ENCODE measurements at regions not wholly inside any gene's neighbourhood (a gene's known extent, or its start where the extent isn't known, plus 50 kb on each side); places are given as distances from the start of the nearest gene placed in this dataset.

GRCh38 chr3:167958141-167958540 lies 137.6 kb downstream of the GOLIM4 start:
- TF ChIP-seq, protein P1, sequence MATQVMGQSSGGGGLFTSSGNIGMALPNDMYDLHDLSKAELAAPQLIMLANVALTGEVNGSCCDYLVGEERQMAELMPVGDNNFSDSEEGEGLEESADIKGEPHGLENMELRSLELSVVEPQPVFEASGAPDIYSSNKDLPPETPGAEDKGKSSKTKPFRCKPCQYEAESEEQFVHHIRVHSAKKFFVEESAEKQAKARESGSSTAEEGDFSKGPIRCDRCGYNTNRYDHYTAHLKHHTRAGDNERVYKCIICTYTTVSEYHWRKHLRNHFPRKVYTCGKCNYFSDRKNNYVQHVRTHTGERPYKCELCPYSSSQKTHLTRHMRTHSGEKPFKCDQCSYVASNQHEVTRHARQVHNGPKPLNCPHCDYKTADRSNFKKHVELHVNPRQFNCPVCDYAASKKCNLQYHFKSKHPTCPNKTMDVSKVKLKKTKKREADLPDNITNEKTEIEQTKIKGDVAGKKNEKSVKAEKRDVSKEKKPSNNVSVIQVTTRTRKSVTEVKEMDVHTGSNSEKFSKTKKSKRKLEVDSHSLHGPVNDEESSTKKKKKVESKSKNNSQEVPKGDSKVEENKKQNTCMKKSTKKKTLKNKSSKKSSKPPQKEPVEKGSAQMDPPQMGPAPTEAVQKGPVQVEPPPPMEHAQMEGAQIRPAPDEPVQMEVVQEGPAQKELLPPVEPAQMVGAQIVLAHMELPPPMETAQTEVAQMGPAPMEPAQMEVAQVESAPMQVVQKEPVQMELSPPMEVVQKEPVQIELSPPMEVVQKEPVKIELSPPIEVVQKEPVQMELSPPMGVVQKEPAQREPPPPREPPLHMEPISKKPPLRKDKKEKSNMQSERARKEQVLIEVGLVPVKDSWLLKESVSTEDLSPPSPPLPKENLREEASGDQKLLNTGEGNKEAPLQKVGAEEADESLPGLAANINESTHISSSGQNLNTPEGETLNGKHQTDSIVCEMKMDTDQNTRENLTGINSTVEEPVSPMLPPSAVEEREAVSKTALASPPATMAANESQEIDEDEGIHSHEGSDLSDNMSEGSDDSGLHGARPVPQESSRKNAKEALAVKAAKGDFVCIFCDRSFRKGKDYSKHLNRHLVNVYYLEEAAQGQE (IDR thresholded peaks at IDR 0.05; ENCODE audit: insufficient replicate concordance, low read depth) = no peak
- TF ChIP-seq SPI1 (IDR thresholded peaks at IDR 0.05; ENCODE audit: borderline replicate concordance, low read depth) (no peak), GABPA (IDR thresholded peaks at IDR 0.05; ENCODE audit: low read depth) (no peak), CTCF (IDR thresholded peaks at IDR 0.05; ENCODE audit: insufficient read depth, low read length) (no peak), POLR2AphosphoS5 (IDR thresholded peaks at IDR 0.05; ENCODE audit: low read depth) (no peak)
- no peak for DNase-seq (ENCODE audit: low read depth in 1 of 2, low spot score in 1 of 2)
- no peaks in the 10 kb centered on the region for H3K27me3 ChIP-seq (ENCODE audit: insufficient read depth, poor library complexity, severe bottlenecking)

GRCh38 chr3:167952969-167953368 lies 142.8 kb downstream of the GOLIM4 start:
- Histone ChIP-seq H3K27ac (replicated peaks) (no peak overlapping the region), H3K27me3 (ENCODE audit: insufficient read depth, poor library complexity, severe bottlenecking) (no peaks in the 10 kb centered on the region), H3K4me3 (replicated peaks; ENCODE audit: insufficient read depth, low read length) (no peak overlapping the region)
- no peak for DNase-seq (ENCODE audit: low read depth in 1 of 2, low spot score in 1 of 2)
- TF ChIP-seq GABPA (IDR thresholded peaks at IDR 0.05; ENCODE audit: low read depth) = no peak
- TF ChIP-seq CTCF (IDR thresholded peaks at IDR 0.05; ENCODE audit: insufficient read depth, low read length) = no peak
- TF ChIP-seq SPI1 (IDR thresholded peaks at IDR 0.05; ENCODE audit: borderline replicate concordance, low read depth) = no peak
- no peak for TF ChIP-seq POLR2AphosphoS5 (IDR thresholded peaks at IDR 0.05; ENCODE audit: low read depth)
- TF ChIP-seq, protein P1 (IDR thresholded peaks at IDR 0.05; ENCODE audit: insufficient replicate concordance, low read depth) = no peak

More at GRCh38 chr3:167958141-167958540, 137.6 kb downstream of the GOLIM4 start:
- Histone ChIP-seq H3K27ac (replicated peaks) (no peak overlapping the region), H3K4me3 (replicated peaks; ENCODE audit: insufficient read depth, low read length) (no peak overlapping the region)

DNA sequence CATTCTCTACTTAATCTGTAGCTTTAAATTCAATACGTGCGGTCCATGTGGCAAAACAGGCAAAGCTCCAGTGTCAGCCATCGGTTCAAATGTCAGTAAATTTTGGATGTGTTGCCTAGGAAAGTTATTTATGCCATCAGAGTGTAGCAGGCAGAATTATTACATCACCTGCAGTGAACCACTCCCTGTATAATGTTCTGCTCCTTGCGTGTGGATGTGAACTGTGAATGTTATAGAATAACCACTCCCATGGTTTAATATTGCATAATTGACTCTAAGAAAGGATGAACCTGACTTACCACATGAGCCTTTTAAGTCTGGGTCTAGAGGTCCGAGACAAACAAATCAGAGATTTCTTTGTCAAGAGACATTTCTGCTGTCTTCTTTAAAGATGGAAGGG lies 145.5 kb downstream of the GOLIM4 start:
- H3K4me3 ChIP-seq (replicated peaks; ENCODE audit: insufficient read depth, low read length) = no peak overlapping the region
- no peaks in the 10 kb centered on the region for H3K27me3 ChIP-seq (ENCODE audit: insufficient read depth, poor library complexity, severe bottlenecking)
- TF ChIP-seq SPI1 (IDR thresholded peaks at IDR 0.05; ENCODE audit: borderline replicate concordance, low read depth) (no peak), POLR2AphosphoS5 (IDR thresholded peaks at IDR 0.05; ENCODE audit: low read depth) (no peak), CTCF (IDR thresholded peaks at IDR 0.05; ENCODE audit: insufficient read depth, low read length) (no peak)
- H3K27ac ChIP-seq (replicated peaks) = no peak overlapping the region
- no peak for DNase-seq (ENCODE audit: low read depth in 1 of 2, low spot score in 1 of 2)

All from HL-60 (cell line).